Endothelial cell of umbilical vein (primary cell): ENCODE measurements at regions not wholly inside any gene's neighbourhood (a gene's known extent, or its start where the extent isn't known, plus 50 kb on each side); places are given as distances from the start of the nearest gene placed in this dataset.

Source experiments
- BruUV-seq: library from RNA; stranded (reverse); fragments of 400-500 nt; replicated peaks from 2 replicates; lab custom pipeline; 2021; lab: Mats Ljungman, UMichigan
- CTCF ChIA-PET: fragments of 300-600, 350-600 bp; sonication (Branson Sonifier 250); formaldehyde crosslinking; loops from one replicate; lab custom pipeline; 2021; ENCODE audit warnings: antibody characterized with exemption, inconsistent platforms; lab: Charles Lee
- POLR2A ChIA-PET: fragments of 300-600, 350-600 bp; sonication (Branson Sonifier 250); formaldehyde crosslinking; loops from one replicate; lab custom pipeline; 2021; ENCODE audit warnings: antibody characterized with exemption, inconsistent platforms; lab: Charles Lee
- DNase-seq: peaks from one replicate; pipeline ENCODE4 v3.0.0-alpha.2; 2011; ENCODE audit warnings: low read depth, low spot score
- FAIRE-seq: peaks from 2 replicates; lab custom pipeline; 2011; peaks lifted over from hg19 to GRCh38; lab: Jason Lieb, UNC
- H2AFZ ChIP-seq: 2 replicates; pipeline ENCODE4 v1.6.0; 2012; ENCODE audit warnings: low read depth, low read length, control low read depth, inconsistent platforms
- H3K27ac ChIP-seq: 2 replicates; pipeline ENCODE4 v1.5.1; 2011; ENCODE audit warnings: low read depth, mild to moderate bottlenecking, control low read depth, low read length, moderate library complexity; ENCODE audit not compliant: insufficient read depth
- H3K27me3 ChIP-seq, 2 experiments: 2 replicates each; pipeline versions ENCODE4 v1.6.0 to v1.6.1; 2011; ENCODE audit warnings: low read length in 2 of 2, mixed read lengths in 1 of 2; ENCODE audit not compliant: control insufficient read depth in 2 of 2, insufficient read depth in 2 of 2
- H3K36me3 ChIP-seq, 2 experiments: 2 replicates in 1 of 2; 3 replicates in 1 of 2; pipeline ENCODE4 v1.5.1; 2011; ENCODE audit warnings: low read length in 2 of 2, mild to moderate bottlenecking in 1 of 2, moderate library complexity in 1 of 2; ENCODE audit not compliant: control insufficient read depth in 2 of 2, insufficient read depth in 2 of 2; ENCODE audit errors: extremely low read depth in 1 of 2
- H3K4me1 ChIP-seq: 3 replicates; pipeline ENCODE4 v1.5.1; 2011; ENCODE audit warnings: mild to moderate bottlenecking, low read length; ENCODE audit not compliant: control insufficient read depth, insufficient read depth; ENCODE audit errors: extremely low read depth
- H3K4me2 ChIP-seq: 2 replicates; pipeline ENCODE4 v1.6.1; 2011; ENCODE audit warnings: low read length, control low read depth, mixed read lengths; ENCODE audit not compliant: insufficient read depth
- H3K4me3 ChIP-seq, 3 experiments: fragments of 200-600 bp in 1 of 3; sonication (generic), shearing (Covaris generic) in 1 of 3; replicated peaks in 1 of 3; 2 replicates each; pipeline ENCODE4 v1.5.1; 2011 to 2016; ENCODE audit warnings: control low read depth in 3 of 3, low read length in 3 of 3, mild to moderate bottlenecking in 2 of 3, inconsistent platforms in 1 of 3, low read depth in 1 of 3, moderate library complexity in 1 of 3; ENCODE audit not compliant: insufficient read depth in 1 of 3
- H3K79me2 ChIP-seq: 2 replicates; pipeline ENCODE4 v1.6.0; 2012; ENCODE audit warnings: low read length, inconsistent platforms; ENCODE audit not compliant: control insufficient read depth, insufficient read depth
- H3K9ac ChIP-seq: replicated peaks from 2 replicates; pipeline ENCODE3; 2011; ENCODE audit warnings: low read length, control low read depth; ENCODE audit not compliant: insufficient read depth; ENCODE audit errors: extremely low read depth
- H3K9me1 ChIP-seq: replicated peaks from 3 replicates; pipeline ENCODE4 v1.6.0; 2011; ENCODE audit warnings: mild to moderate bottlenecking, low read length; ENCODE audit not compliant: control insufficient read depth, insufficient read depth; ENCODE audit errors: extremely low read depth
- H3K9me3 ChIP-seq: replicated peaks from 2 replicates; pipeline ENCODE4 v1.5.1; 2012; ENCODE audit warnings: low read length, inconsistent platforms; ENCODE audit not compliant: control insufficient read depth, insufficient read depth
- H4K20me1 ChIP-seq: replicated peaks from 2 replicates; pipeline ENCODE3; 2011; ENCODE audit warnings: mild to moderate bottlenecking, low read length; ENCODE audit not compliant: control insufficient read depth, insufficient read depth; ENCODE audit errors: extremely low read depth
- CTCF ChIP-seq, 2 donors: IDR thresholded peaks; 1 replicate in 1 of 2; 2 replicates in 1 of 2; pipeline ENCODE4 v1.5.1; 2011; ENCODE audit warnings: low read length in 2 of 2, mild to moderate bottlenecking in 2 of 2, moderate library complexity in 2 of 2, control low read depth in 1 of 2, inconsistent platforms in 1 of 2, low read depth in 1 of 2; ENCODE audit not compliant: insufficient read depth in 1 of 2; ENCODE audit errors: extremely low read depth in 1 of 2
- EZH2 ChIP-seq: IDR thresholded peaks from 2 replicates; pipeline ENCODE4 v1.6.1; 2012; ENCODE audit warnings: borderline replicate concordance, low read depth, mild to moderate bottlenecking, moderate library complexity, low read length, inconsistent platforms; ENCODE audit not compliant: severe bottlenecking
- FOS ChIP-seq: IDR thresholded peaks from 2 replicates; pipeline ENCODE4 v1.6.1; 2011; ENCODE audit warnings: mild to moderate bottlenecking, low read length, moderate library complexity, borderline replicate concordance; ENCODE audit not compliant: insufficient read depth
- GATA2 ChIP-seq: IDR thresholded peaks from 2 replicates; pipeline ENCODE4 v1.7.0; 2011; ENCODE audit warnings: low read depth, mild to moderate bottlenecking, moderate library complexity, mixed read lengths, low read length; ENCODE audit not compliant: insufficient read length, insufficient read depth
- JUN ChIP-seq: IDR thresholded peaks from 2 replicates; pipeline ENCODE4 v1.6.1; 2011; ENCODE audit warnings: borderline replicate concordance, low read depth; ENCODE audit not compliant: insufficient read length, insufficient read depth
- MAX ChIP-seq: IDR thresholded peaks from 2 replicates; pipeline ENCODE4 v1.6.1; 2011; ENCODE audit not compliant: insufficient read depth, insufficient read length
- MYC ChIP-seq: IDR thresholded peaks from one replicate; pipeline ENCODE4 v1.6.1; 2011; ENCODE audit warnings: mild to moderate bottlenecking, low read depth, low read length
- POLR2A ChIP-seq: IDR thresholded peaks from 2 replicates; pipeline ENCODE4 v1.6.1; 2012; ENCODE audit warnings: low read depth, mild to moderate bottlenecking, control low read depth, low read length
- POLR2AphosphoS5 ChIP-seq: IDR thresholded peaks from 2 replicates; pipeline ENCODE4 v1.6.1; 2012; ENCODE audit warnings: low read depth, mild to moderate bottlenecking, control low read depth, low read length, moderate library complexity; ENCODE audit not compliant: insufficient read depth
- dilution Hi-C: fragments of 300-500 bp; cut with MboI; formaldehyde crosslinking; loops from one replicate; pipeline ENCODE4 v1.15.0; 2019; ENCODE audit warnings: low sequenced_read_pairs; ENCODE audit not compliant: extremely low pct_ligation_motif_present
- intact Hi-C: fragments of 100-400 bp; cut with micrococcal nuclease; formaldehyde crosslinking; loops from one replicate; pipeline ENCODE4 v1.10.0; 2022

GRCh38 chr6:5840734-5841390 lies 165.9 kb downstream of the NRN1 start:
- no TSS peak for BruUV-seq

More at GRCh38 chr6:5840734-5841390, 165.9 kb downstream of the NRN1 start:
- no peaks in the 10 kb centered on the region for H3K36me3 ChIP-seq
- no peaks in the 10 kb centered on the region for H3K27me3 ChIP-seq
- dilution Hi-C loops (no loop called here), intact Hi-C loops (no loop called here)
- no peak overlapping the region for H3K27ac ChIP-seq
- ChIA-PET CTCF (no interaction called here), POLR2A (no interaction called here)
- DNase-seq (no peak), FAIRE-seq (no peak)
- H3K4me1 ChIP-seq = no peaks in the 10 kb centered on the region
- no peak overlapping the region for H2AFZ ChIP-seq
- H3K9me3 ChIP-seq = no peaks in the 10 kb centered on the region
- no peaks in the 10 kb centered on the region for H3K9me1 ChIP-seq
- TF ChIP-seq EZH2 = no peak
- TF ChIP-seq MAX = no peak
- no peak for TF ChIP-seq JUN
- TF ChIP-seq POLR2A = no peak
- no peak for TF ChIP-seq CTCF (IDR thresholded peaks at IDR 0.05; ENCODE audit: extremely low read depth in 1 of 2, insufficient read depth in 1 of 2, low read depth in 1 of 2, low read length in 2 of 2)
- TF ChIP-seq FOS = no peak
- TF ChIP-seq MYC = no peak
- TF ChIP-seq GATA2 = no peak
- TF ChIP-seq POLR2AphosphoS5 = no peak
- no peaks in the 10 kb centered on the region for H4K20me1 ChIP-seq
- H3K4me2 ChIP-seq = no peak overlapping the region
- H3K4me3 ChIP-seq = no peak overlapping the region
- no peak overlapping the region for H3K9ac ChIP-seq
- no peaks in the 10 kb centered on the region for H3K79me2 ChIP-seq
